Tibial nerve (tissue), 4 donors: ENCODE measurements at regions not wholly inside any gene's neighbourhood (a gene's known extent, or its start where the extent isn't known, plus 50 kb on each side); places are given as distances from the start of the nearest gene placed in this dataset.
"Not testable (repeated sequence)": the region's sequence is repeated elsewhere in the genome, so short reads cannot be mapped to it uniquely, and the experiment has no call there.

Source experiments
- EP300 ChIP-seq, 2 donors: sonication (generic); formaldehyde crosslinking; IDR thresholded peaks; one replicate each; pipeline ENCODE4 v1.6.1; 2017; ENCODE audit warnings: antibody characterized with exemption in 2 of 2, mild to moderate bottlenecking in 1 of 2
- POLR2A ChIP-seq, 2 donors: fragments of 450-650 bp; IDR thresholded peaks; one replicate each; pipeline ENCODE4 v1.6.1; 2017; ENCODE audit warnings: antibody characterized with exemption in 2 of 2, mild to moderate bottlenecking in 2 of 2, moderate library complexity in 2 of 2
- TF ChIP-seq, protein P1 (sequence below), 5 experiments: fragments of 200-600 bp in 3 of 5; fragments of 450-650 bp in 2 of 5; sonication (generic) in 3 of 5; IDR thresholded peaks; one replicate each; pipeline ENCODE4 v1.5.1; 2016 to 2019; ENCODE audit warnings: antibody characterized with exemption in 5 of 5, mild to moderate bottlenecking in 3 of 5, moderate library complexity in 2 of 5

DNA sequence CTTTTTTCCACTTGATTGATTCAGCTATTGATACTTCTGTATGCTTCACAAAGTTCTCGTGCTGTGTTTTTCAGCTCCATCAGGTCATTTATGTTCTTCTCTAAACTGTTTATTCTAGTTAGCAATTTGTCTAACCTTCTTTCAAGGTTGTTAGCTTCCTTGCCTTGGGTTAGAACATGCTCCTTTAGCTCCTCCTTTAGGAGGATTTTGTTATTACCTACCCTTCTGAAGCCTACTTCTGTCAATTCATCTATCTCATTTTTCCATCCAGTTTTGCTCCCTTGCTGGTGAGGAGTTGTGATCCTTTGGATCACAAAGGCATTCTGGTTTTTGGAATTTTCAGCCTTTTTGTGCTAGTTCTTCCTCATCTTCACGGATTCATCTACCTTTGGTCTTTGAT lies 344.7 kb upstream of the CLEC14A start:
- TF ChIP-seq, protein P1, sequence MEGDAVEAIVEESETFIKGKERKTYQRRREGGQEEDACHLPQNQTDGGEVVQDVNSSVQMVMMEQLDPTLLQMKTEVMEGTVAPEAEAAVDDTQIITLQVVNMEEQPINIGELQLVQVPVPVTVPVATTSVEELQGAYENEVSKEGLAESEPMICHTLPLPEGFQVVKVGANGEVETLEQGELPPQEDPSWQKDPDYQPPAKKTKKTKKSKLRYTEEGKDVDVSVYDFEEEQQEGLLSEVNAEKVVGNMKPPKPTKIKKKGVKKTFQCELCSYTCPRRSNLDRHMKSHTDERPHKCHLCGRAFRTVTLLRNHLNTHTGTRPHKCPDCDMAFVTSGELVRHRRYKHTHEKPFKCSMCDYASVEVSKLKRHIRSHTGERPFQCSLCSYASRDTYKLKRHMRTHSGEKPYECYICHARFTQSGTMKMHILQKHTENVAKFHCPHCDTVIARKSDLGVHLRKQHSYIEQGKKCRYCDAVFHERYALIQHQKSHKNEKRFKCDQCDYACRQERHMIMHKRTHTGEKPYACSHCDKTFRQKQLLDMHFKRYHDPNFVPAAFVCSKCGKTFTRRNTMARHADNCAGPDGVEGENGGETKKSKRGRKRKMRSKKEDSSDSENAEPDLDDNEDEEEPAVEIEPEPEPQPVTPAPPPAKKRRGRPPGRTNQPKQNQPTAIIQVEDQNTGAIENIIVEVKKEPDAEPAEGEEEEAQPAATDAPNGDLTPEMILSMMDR (IDR thresholded peaks at IDR 0.05) = not testable (repeated sequence)
- TF ChIP-seq POLR2A, EP300 (IDR thresholded peaks at IDR 0.05): not testable (repeated sequence)
